NCI-H187 treated with DMSO at 0.1 percent for 48 hours (cell line): ENCODE measurements at regions not wholly inside any gene's neighbourhood (a gene's known extent, or its start where the extent isn't known, plus 50 kb on each side); places are given as distances from the start of the nearest gene placed in this dataset.
"Not testable (repeated sequence)": the region's sequence is repeated elsewhere in the genome, so short reads cannot be mapped to it uniquely, and the experiment has no call there.

Experiments
- DNase-seq: peaks from one replicate; lab custom pipeline; 2025; lab: John Stamatoyannopoulos, UW

DNA sequence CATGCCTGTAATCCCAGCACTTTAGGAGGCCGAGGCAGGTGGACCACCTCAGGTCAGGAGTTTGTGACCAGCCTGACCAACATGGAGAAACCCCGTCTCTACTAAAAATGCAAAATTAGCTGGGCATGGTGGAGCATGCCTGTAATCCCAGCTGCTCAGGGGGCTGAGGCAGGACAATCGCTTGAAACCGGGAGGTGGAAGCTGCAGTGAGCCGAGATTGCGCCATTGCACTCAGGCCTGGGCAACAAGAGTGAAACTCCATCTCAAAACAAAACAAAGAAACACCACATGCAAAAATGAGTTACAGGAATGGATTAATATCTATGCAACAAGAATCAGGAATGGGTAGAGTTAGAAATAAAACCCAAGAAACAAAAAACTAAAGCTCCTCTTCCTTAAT is 462.3 kb upstream of the POM121L12 start:
- DNase-seq = not testable (repeated sequence)

DNA sequence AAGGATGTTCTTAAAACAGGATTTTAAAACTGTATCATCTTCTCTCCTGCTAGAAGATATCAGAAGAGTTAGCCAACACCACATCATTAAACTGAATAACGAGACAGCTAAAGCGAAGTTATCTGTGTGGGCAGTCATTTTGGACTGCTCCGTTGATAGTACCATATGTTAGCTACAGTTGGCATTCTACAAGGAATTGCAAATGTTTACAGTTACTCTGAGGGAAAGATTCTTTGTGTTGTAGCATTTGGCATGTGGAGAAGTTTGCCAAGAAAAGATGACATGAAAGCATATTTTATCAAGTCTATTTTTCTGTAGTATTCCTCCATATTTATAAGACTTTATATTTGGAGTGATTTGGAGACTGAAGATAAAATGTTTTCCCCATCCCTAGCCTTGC is 464.4 kb upstream of the POM121L12 start:
- DNase-seq = no peak

DNA sequence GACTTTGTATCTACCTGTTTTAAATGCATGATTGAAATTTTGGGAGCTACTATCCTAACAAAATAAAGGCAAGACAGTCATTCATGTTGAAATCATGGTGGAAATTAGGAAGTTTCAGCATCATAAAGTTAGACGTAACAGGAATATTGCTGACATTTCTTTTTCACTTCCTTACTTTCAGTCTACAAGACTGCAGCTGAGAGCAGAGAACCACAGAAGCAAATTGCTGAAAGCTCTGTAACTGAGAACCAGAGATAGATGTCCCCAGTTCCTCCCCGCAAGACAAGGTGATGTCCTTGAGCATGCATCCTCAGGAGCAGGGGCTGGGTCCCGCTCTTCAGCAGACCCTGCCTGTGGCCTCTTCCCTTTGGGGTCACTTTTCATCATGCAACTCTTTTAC is 466.3 kb upstream of the POM121L12 start:
- no peak for DNase-seq

DNA sequence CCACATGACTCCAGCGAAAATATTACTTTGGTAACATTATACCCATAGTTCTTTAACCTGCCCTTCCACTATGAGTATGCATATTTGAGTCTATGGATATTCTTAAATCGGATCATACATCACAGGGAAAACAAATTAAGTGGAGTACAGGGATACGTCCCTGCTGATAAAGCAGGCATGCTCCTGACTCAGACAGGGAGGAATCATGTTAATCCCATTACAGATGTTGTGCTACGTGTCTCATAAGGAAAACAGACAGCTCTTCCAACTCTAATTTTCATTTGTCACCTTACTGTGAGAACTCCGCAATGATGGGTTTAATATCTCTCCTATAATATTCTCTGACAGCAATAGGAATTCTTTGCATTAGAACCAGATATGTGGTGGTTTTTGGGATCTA is 469.5 kb upstream of the POM121L12 start:
- no peak for DNase-seq

DNA sequence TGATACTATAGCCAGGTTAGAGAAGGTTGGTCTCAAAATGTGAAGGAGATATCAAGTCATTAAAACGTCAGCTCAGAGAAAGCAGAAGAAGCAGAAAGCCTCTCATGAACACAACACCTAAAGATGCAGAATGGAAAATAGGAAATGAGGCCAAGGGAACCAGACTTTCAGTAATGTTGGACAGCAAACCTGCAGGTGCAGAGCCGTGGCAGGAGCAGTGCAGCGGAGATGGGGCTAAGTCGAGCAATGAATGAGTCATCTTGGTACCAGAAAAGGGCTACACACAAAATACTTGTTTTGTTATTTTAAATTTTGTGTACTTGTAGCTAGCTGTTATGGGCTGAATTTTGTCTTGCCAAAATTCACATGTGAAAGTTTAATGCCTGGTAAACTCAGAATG is 479.6 kb upstream of the POM121L12 start:
- DNase-seq = no peak

DNA sequence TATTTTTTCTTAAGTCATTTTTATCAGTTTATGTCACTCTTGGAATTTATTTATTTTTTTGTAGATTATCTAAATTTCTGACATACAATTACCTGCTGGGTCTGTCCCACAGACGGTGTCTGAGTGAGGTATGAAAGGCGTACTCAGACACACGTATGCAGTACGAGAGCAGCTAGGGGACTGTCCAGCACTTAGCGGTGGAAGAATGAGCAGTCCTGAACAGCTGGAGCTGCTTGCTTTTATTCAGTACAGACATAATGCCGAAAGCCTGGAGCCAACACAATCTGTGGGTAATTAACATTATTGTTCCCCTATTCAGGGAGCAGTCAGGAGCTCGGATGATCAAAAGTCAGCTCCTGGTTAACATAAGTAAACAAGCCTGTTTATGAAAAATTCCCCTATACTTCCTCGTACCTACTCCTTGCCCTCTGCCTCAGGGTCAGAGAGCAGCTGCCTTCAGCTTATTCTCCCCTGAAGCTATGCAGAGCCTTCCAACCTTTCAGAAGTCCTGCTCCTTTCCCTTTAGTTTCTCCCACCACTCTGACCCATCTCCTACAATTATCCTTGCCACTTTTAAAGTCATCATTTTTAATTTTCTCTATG is 488.0 kb upstream of the POM121L12 start:
- DNase-seq = no peak

DNA sequence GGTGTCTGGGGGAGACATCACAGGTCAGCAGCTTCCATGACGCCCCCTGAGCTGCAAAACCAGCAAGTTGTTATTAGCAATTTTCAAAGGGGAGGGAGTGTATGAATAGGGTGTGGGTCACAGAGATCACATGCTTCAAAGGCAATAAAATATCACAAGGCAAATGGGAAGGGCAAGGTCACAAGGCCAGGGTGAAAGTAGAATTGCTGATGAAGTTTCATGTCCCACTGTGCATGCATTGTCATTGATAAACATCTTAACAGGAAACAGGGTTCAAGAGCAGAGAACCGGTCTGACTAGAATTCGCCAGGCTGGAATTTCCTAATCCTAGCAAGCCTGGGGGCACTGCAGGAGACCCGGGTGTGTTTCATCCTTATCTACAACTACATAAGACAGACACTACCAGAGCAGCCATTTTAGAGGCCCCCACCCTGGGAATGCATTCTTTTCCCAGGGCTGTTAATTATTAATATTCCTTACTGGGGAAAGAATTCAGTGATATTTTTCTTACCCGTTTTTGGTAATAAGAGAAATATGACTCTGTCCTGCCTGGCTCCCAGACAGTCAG is 494.2 kb upstream of the POM121L12 start:
- not testable (repeated sequence) for DNase-seq

DNA sequence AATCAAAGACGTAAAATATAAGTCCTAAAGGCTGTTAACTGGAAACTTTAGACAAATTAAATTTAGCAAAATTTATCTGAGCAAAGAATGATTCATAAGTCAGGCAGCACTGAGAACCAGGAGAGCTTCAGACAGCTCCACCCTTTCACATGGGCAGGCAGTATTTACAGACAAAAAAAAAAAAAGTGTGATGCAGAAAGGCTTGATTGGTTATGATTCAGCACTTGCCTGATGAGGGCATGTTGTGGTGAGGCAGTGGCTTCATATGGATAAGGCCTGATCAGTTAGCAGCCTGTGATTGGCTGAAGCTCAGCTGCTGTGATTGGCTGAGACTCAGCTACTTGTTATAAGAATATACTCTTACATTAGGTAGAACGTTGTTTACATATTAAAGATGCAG is 495.4 kb upstream of the POM121L12 start:
- DNase-seq = no peak

DNA sequence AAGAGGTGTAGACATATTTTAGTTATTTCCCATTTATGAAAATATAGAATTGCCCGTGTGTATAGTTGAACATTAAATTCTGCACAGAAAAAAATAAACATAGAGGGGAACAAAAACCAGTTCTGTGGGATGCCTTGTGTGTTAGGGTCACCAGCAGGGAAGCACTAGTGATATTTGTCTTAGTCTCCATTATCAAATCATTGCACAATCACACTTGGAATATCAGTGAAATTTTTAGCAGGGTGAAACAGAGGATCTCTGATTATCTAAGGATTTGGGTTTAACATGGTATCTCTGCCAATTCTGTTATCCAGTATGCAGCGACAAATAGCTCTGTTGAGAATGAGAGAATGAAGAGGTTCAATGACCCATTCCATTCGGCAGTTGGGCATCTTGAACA is 496.0 kb upstream of the POM121L12 start:
- no peak for DNase-seq

DNA sequence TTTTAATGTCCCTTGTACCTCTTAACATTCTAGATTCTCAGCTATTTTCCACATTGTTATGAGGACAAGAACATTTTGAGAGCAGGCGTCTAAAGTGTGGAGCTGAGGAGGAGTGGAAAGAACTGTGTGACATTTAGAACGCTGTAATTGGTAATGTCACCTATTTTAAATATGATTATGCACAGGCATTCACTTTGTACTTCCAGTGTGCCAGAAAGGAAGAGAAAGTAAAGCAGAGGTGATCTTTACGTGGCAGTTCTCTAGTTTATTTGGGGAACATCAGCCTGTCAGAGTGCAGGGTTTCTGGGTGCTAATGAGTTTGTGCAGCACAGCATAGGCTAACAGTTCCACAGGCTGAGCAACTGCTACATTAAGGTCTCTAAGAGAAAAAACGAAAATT is 498.4 kb upstream of the POM121L12 start:
- no peak for DNase-seq

DNA sequence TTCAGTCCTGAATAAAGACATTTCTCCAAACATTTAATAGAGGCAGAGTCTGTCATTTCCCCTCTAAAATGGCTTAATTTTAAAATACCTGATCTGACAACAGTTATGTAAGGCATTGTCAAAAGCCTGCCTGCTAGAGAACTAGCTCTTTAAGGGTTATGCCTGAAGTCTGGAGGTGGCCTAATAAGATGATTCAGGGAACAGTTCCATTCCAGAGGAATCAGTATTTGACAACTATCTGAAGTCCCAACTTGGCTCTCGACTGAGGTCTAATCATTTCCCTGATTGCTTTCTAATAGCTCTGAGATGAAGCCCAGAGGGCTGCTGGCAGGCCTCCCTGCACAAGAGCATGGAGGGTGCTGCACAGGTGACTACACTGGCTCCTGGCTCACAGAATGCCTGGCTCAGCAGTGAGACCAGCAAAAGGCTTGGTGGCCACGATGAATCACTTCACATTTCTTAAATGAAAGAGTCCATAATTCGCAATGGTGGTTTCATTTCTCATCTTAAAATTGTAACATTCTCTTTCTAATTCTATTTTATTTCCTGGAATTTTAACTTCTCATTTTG is 509.6 kb upstream of the POM121L12 start:
- DNase-seq = no peak

DNA sequence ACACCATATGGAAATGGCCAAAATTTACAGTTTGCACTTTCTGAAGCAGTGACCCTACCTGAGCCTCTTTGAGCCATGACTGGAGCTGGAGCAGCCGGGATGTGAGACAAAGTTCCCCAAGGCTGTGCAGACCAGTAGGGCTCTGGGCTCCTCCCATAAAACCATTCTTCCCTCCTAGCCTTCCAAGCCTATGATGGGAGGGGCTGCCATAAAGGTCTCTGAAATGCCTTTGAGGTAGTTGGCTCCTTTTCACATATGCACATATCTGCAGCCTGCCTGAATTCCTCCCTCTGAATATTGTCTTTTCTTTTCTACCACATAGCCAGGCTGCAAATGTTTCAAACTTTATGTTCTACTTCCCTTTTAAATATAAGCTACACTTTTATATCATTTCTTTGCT is 516.6 kb upstream of the POM121L12 start:
- no peak for DNase-seq

DNA sequence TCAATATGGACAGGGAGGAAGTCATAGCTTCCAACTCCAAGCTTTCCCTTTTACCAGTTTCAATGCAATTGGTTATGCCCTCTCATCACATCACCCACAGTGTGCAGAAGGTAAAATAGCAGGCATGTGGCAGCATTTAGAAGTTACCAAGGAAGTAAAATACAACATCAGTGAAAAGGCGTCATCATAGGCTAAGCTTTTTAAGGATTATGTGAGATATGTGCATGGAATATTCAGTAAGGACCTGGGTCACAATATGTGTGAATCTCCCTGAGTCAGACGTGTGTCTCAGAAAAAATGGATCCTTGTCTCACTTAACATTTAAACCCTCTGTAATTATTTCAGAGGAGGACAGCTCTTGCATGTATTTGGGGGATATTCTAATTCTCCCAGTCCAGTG is 522.8 kb upstream of the POM121L12 start:
- no peak for DNase-seq

DNA sequence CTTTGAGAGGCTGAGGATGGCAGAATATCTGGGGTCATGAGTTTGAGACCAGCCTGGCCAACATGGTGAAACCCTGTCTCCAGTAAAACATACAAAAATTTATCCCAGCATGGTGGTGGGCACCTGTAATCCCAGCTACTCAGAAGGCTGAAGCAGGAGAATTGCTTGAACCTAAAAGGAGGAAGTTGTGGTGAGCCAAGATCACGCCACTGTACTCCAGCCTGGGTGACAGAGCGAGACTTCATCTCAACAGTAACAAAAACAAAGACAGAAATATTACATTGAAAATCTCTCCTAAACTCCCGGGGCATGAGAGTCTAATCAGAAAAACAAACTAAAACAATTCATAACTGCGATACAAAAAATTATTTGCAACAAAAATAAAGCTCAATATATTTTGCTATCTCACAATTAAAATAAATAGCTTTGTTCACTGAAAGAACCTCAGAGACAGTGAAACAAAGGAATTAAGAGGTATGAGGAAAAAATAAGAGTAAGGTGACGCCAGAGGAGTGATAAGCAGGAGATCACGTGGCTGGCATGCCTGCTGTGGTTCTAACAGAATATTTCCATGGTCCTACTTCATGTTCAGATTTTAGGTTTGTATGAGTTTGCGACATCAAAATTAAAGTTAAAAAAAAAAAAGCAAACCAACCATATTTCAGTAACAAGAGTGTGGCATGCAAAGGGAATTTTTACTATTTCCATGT is 527.7 kb upstream of the POM121L12 start:
- DNase-seq = no peak

DNA sequence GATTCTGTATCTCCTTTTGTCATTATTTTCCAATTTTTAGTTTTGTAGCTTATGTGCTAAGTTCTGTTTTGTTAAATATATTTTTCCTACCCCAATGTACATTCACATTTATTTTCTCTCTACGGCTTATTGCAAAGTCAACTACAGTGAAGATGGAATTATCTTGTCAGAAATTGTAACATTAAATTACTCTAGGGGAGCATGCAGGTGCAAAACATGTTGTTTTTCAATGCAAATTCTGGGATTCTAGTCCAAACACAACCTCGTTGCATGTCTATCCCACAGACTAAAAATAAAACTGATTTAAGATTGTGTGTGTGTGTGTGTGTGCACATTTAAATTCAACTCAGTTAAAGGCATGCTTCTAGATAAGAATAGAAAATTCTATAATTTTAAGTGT is 529.1 kb upstream of the POM121L12 start:
- no peak for DNase-seq

DNA sequence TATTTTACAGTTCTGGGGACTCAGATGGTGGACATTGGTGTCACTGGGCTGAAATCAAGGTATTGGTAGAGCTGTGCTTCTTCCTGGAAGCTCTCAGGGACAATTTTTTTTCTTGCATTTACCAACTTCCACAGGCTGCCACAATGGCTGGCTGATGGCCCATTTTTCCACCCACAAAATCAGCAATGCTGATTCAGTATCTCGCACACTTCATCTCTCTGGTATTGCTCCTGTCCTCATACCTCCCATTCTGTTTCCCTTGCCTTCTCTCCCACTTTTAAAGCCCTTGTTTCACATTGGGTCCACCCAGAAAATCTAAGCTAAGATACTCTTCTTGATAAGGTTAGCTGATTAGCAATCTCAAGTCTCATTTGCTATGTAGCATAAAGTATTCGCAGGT is 530.9 kb upstream of the POM121L12 start:
- DNase-seq = no peak

DNA sequence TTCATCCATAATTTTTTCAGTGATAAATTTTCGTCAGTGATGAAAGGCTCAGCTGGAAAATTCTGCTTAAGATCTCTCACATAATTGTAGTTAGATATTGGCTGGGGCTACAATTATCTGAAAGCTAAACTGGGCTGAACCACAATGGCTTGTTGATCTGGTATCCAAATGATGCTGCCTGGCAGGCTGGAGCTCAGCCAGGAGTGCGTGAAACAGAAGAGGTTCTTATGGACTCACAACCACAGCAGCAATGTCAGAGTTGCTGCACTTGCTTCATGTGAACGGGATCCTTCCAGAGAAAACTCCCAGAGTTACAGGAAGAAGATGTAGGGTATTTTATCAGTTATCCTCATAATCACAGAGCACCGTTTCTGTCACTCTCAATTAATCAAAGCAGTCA is 533.2 kb upstream of the POM121L12 start:
- no peak for DNase-seq

DNA sequence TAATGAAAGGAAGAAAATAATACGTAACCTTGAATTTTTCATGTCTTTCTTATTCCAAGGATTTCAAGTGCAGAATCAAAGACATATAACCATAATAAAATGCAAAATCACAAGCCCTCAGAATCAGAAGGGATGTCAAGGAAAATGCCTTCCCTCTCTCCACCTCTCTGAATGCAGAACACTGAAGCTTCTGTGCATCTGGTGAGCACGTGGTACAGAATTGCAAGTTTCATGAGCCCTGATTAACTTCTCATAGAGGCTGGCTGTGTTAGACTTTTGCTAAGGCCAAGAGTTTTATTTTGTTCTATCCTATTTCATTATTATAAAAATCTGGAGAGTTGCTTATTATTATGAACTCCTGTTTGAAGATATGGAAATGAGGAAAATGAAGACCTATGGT is 533.7 kb upstream of the POM121L12 start:
- DNase-seq = no peak

DNA sequence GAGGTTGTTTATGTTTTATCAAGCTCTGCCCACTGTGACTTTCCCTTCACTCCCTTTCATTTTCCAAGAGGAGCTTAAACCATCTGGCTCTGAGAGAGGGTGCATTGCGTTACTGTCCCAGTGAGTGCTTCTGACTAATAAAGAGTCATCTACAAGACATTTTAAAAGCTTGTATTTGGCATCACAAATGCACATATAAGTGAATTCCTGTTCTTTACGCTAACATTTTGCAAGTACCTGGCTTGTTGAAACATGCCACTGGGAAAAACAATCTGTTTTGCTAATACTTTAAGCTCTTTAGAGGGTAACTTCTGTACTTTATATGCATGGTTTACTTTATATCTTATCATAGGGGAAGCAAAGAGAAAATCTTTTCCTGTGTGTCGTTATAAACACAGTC is 534.6 kb upstream of the POM121L12 start:
- DNase-seq = no peak

DNA sequence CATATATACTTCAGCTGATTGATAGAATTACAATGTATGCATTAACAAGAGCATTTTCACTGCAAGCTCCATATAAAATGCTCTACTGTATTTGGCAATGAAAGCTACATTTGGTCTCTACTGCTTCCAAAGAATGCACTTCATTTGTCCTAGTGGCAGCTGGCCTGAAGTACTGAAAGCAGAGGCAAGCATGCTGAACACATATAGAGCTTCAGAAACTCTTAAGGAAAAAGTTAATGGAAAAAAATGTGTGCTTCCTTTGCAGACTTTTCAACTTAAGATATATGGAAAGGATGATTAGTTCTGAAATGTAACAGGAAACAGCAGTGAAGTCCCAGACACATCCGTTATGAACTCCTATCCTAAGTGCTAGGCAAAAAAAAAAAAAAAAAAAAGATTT is 537.1 kb upstream of the POM121L12 start:
- no peak for DNase-seq

DNA sequence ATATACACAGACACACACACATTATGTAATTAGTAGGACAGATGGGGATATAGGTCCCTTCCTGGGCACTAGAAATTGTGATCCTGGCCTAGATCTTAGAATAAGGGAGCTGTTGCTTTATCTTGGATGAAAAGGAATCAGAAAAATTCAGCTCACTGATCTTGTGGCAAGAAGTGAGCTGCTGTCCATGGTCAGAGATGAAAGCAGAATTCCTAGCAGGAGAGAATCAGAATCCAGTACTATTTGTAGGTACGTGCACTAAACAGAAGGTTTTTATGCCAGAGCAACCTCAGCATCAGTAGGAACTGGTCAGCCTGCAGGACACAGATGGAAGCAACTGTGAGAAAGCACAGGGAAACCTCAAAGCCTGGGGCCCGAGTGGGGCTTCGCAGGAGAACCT is 549.2 kb upstream of the POM121L12 start:
- DNase-seq = no peak

DNA sequence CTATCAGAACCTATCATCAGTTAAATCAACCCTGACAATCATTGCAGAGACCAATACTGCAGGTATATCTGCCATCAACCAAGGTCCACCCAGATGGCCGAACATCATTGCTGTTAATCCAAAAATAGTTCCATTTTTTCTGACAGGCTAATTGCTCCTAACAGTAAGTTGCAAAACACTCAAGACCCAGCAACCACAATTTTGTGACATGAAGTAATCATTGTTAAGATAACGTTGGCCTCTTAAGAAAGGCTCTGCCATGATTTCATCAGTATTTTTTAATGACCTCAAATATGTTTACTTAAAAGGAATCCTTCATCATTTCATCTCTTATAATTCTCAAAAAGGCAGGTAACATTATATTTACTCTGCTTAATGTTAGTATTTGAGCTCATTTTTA is 553.4 kb upstream of the POM121L12 start:
- DNase-seq = no peak

DNA sequence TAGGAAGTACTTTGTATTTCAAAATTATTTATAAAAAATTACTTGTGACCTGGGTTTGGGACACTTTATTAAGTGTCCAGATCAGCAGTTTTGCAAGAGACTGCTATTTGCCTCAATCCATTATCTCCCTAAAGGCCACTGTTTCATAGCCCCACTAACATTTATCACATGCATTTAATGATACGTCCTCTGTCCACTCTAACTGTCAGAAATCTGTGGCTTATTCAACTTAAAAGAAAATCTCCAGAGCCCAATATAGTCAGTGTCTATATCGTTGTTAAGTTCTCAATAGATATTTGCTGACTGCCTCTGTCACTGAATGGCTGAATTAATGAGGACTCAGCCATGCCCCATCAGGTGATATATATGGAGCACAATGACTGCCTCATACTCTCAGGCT is 553.9 kb upstream of the POM121L12 start:
- DNase-seq = no peak

DNA sequence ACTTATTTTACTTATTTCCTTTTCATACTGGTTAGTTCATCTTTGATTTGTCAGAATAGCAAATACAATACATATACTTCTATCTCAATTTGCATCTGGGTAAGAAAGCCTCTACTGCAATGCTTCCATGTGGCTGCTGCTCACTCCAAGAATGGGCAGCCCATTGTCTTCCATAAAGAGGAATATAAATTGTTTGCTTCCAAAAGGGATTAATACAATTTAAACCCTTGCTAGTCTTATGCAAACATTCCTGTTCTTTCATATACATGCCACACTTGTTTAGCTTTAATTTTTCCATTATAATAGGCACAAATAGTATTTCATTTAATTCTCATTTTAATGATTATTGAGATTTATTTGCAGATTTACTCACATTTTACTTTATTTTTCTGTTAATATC is 555.4 kb upstream of the POM121L12 start:
- DNase-seq = no peak
